Duodenal mucosa (tissue), 2 donors: ENCODE measurements at regions not wholly inside any gene's neighbourhood (a gene's known extent, or its start where the extent isn't known, plus 50 kb on each side); places are given as distances from the start of the nearest gene placed in this dataset.

ENCODE experiments used
- H3K27ac ChIP-seq: one replicate; pipeline ENCODE4 v1.7.0; 2013; ENCODE audit warnings: low read depth, low read length
- H3K27me3 ChIP-seq, 2 donors: one replicate each; pipeline ENCODE4 v1.7.0; 2013; ENCODE audit warnings: low read length in 2 of 2, control low read depth in 1 of 2; ENCODE audit not compliant: insufficient read depth in 2 of 2, control insufficient read depth in 1 of 2
- H3K36me3 ChIP-seq, 2 donors: one replicate each; pipeline ENCODE4 v1.7.0; 2013; ENCODE audit warnings: low read length in 2 of 2, control low read depth in 1 of 2; ENCODE audit not compliant: insufficient read depth in 2 of 2, control insufficient read depth in 1 of 2
- H3K4me1 ChIP-seq, 2 donors: one replicate each; pipeline ENCODE4 v1.7.0; 2013; ENCODE audit warnings: low read length in 2 of 2, control low read depth in 1 of 2; ENCODE audit not compliant: insufficient read depth in 2 of 2, control insufficient read depth in 1 of 2
- H3K4me3 ChIP-seq, 2 donors: one replicate each; pipeline ENCODE4 v1.7.0; 2013; ENCODE audit warnings: low read length in 2 of 2, low read depth in 1 of 2
- H3K9ac ChIP-seq, 2 donors: one replicate each; pipeline ENCODE4 v1.7.0; 2013; ENCODE audit warnings: low read length in 2 of 2, low read depth in 1 of 2
- H3K9me3 ChIP-seq, 2 donors: one replicate each; pipeline ENCODE4 v1.7.0; 2013; ENCODE audit warnings: low read length in 2 of 2, control low read depth in 1 of 2; ENCODE audit not compliant: control insufficient read depth in 1 of 2

DNA sequence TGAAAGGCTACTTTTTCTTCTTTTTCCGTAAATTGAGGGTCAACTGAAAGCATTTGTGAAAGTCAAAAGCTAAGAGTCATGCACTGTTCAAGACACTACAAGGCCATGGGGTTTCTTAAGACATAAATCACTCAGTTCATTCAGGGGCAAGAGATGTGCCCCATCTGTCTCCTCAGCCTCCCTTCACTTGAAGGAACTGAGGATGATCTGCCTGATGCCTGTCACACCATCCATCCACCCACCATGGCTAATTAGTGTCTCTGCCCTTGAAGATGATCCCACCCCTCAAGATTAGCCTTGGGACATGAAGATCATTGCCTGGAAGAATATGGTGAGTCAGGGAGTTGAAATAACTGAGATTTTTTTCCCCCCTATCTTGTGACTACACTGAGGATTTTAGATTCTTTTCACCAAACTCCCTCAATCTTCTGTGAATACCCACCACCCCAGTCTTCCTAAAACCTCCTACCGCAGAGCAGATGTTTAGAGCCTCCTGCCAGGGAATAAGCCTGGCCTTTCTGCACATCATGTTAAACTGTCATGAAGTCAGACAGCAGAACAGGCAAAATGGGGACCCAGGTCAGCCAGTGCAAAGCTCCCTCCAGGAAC is 88.6 kb upstream of the LMO4 start:
- Histone ChIP-seq H3K9me3 (no peaks in the 10 kb centered on the region), H3K27ac (no peak overlapping the region), H3K4me1 (no peaks in the 10 kb centered on the region), H3K27me3 (peaks cover 0 to 3% of the 10 kb centered on the region in 2 donors), H3K9ac (no peak overlapping the region), H3K36me3 (no peaks in the 10 kb centered on the region), H3K4me3 (no peak overlapping the region)

DNA sequence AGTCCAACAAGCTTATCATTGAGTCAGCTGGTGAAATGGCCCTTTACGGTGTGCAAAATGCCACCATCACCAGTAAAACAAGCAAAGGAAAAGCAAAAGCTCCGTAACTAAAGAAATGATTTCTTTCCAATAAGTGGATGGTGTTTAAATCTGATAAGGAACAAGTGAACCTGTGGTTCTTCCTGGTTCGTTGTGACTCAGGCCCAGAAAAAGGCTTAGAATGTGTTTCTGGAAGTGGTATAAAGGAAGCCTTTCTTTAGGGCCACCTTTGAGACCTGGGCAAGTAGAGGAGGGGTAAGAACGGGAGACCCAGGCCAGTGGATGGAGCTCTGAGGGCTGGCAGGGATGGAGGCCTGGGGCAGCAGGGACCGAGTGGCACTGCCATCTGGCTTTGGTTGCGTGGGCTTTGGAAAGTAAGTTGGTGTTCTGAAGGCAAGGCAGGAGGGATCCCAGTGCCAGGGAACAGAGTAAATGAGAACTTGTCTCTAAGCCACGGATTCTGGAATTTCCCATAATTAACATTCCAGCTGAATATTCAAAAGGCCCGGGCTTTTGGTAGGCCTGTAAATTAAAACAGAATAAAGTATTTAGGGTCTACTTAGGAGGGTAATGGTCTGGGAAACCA is 87.9 kb upstream of the LMO4 start:
- H3K4me1 ChIP-seq = no peaks in the 10 kb centered on the region
- no peak overlapping the region for H3K9ac ChIP-seq
- H3K9me3 ChIP-seq = no peaks in the 10 kb centered on the region
- no peak overlapping the region for H3K4me3 ChIP-seq
- H3K27me3 ChIP-seq = peaks cover 0 to 3% of the 10 kb centered on the region in 2 donors
- H3K27ac ChIP-seq = no peak overlapping the region
- H3K36me3 ChIP-seq = no peaks in the 10 kb centered on the region

GRCh38 chr1:87242445-87243185 is 86.1 kb upstream of the LMO4 start:
- H3K9ac ChIP-seq = no peak overlapping the region
- H3K27ac ChIP-seq = no peak overlapping the region
- H3K9me3 ChIP-seq = no peaks in the 10 kb centered on the region
- no peaks in the 10 kb centered on the region for H3K4me1 ChIP-seq
- no peaks in the 10 kb centered on the region for H3K36me3 ChIP-seq
- no peak overlapping the region for H3K4me3 ChIP-seq
- H3K27me3 ChIP-seq = peaks cover 0 to 3% of the 10 kb centered on the region in 2 donors

DNA sequence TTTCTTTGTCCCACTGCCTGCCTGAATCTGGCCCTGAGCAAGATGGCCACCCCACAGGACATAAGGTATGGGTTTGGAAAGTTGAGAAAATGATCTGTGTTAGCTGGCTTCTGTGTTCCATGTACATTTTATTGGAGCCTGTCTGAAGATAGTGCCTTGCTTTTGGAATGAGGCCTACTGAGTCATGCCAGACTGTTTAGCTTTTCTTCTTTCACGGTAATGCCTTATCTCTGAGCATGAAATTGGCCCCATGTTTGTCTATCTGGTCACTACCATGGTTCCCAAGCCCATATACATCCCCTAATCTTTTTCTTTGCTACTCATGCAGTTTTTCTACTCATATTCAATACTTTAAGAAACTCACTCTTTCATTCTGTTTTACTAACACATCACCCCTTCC is 85.1 kb upstream of the LMO4 start:
- no peaks in the 10 kb centered on the region for H3K9me3 ChIP-seq
- no peaks in the 10 kb centered on the region for H3K27me3 ChIP-seq
- no peaks in the 10 kb centered on the region for H3K36me3 ChIP-seq
- H3K27ac ChIP-seq = no peak overlapping the region
- no peaks in the 10 kb centered on the region for H3K4me1 ChIP-seq
- no peak overlapping the region for H3K9ac ChIP-seq
- H3K4me3 ChIP-seq = no peak overlapping the region

DNA sequence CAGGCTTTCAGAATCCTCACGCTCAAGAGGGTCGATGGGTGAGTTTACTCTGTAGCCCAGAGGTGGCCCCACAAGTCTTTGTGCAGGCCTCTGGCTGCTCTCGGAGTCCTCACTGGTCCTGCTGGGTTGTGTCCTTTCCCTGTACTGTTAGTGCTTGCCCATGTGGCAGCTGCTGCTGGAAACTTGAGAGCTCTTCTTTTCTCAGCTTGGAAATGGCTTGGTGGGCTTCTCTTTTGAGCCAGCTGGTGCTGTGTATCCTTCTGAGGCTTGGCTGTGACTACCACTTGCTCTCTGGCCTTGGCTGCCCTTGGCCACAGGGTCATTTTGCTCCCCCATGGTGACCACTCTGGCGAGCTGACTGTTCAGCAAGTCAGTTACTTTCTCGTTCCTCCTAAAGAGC is 82.2 kb upstream of the LMO4 start:
- Histone ChIP-seq H3K27ac (no peak overlapping the region), H3K9ac (no peak overlapping the region), H3K27me3 (no peaks in the 10 kb centered on the region), H3K36me3 (no peaks in the 10 kb centered on the region), H3K4me3 (no peak overlapping the region), H3K9me3 (no peaks in the 10 kb centered on the region), H3K4me1 (no peaks in the 10 kb centered on the region)

DNA sequence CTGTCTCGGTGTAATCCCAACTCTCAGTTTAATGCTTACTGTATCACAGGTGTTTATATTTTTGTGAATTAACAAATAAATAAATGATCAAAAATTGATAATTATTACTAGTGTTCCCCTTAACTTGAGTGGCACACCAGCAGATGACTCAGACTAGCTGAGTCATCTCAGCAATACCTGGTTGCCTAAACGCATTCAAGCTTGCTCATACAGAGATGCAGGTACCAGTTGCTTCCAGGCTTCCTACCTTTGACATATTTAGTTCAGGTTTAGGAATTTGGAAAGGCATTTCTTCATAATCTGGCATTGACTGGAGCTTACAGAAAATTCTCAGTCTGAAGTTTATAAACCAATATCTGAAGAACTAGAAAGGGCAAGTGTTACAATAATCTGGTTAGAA is 78.9 kb upstream of the LMO4 start:
- H3K27me3 ChIP-seq = no peaks in the 10 kb centered on the region
- H3K36me3 ChIP-seq = no peaks in the 10 kb centered on the region
- H3K4me1 ChIP-seq = no peaks in the 10 kb centered on the region
- no peak overlapping the region for H3K9ac ChIP-seq
- H3K27ac ChIP-seq = no peak overlapping the region
- no peak overlapping the region for H3K4me3 ChIP-seq
- no peaks in the 10 kb centered on the region for H3K9me3 ChIP-seq

DNA sequence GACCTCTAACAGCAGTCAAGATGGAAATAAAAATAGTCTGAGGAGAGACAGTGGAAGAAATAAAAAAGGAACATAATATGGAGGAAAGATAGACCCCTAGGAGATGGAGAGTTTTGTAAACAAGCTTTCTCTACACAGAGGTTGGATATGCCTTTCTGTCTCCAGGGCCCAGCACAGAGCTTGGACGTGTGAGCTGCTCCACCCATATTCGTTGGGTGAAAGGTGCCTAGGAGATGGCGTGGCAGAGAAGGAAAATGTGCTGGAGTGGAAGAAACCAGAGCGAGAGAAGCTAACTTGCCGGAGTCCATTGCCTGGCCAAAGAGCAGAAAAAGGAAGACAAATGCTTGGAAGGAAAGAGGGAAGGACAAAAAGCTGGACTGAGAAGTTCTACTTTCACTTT is 78.3 kb upstream of the LMO4 start:
- H3K27me3 ChIP-seq = no peaks in the 10 kb centered on the region
- no peaks in the 10 kb centered on the region for H3K9me3 ChIP-seq
- H3K9ac ChIP-seq = no peak overlapping the region
- H3K36me3 ChIP-seq = no peaks in the 10 kb centered on the region
- no peak overlapping the region for H3K27ac ChIP-seq
- H3K4me1 ChIP-seq = no peaks in the 10 kb centered on the region
- no peak overlapping the region for H3K4me3 ChIP-seq

DNA sequence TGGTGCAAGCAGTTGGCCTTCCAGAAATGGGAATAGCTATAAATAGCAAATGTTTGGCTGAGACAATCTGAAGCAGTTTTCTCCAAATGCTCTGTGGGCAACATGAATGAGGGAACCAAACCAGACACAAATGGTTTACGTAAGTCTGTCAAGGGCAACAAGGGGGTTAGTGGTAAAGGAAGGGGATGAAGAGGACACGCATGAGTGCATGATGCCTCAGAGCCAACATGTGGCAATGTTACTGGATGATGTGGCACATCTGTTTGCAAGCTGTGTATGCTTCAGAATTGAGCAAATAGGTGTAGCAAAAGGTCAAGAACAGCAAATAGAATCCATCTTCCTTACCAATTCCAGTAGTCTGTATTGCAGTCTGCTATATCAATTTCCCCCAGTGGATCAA is 76.3 kb upstream of the LMO4 start:
- Histone ChIP-seq H3K9ac (no peak overlapping the region), H3K4me3 (no peak overlapping the region), H3K4me1 (no peaks in the 10 kb centered on the region), H3K27me3 (no peaks in the 10 kb centered on the region), H3K36me3 (no peaks in the 10 kb centered on the region), H3K27ac (no peak overlapping the region), H3K9me3 (no peaks in the 10 kb centered on the region)

DNA sequence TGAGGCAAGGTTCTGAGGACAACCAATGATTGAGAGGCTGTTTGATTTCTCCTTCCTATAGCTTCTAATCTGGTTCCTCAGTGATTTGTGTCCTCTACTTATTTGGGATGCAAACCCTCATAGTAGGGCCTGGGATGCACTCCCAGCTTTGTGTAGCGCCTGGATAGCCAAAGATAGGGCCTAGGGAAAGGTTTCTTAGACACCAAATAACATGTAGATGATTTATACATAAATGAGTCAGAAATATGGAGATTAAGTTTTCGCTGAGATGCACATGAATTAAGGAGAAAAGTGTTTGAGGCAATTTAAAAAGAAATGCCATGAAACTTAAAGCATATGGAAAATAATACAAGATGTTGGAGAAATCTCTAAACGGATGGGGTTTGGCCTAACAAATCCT is 66.0 kb upstream of the LMO4 start:
- Histone ChIP-seq H3K27ac (no peak overlapping the region), H3K27me3 (no peaks in the 10 kb centered on the region), H3K4me3 (no peak overlapping the region), H3K9me3 (no peaks in the 10 kb centered on the region), H3K4me1 (no peaks in the 10 kb centered on the region), H3K36me3 (no peaks in the 10 kb centered on the region), H3K9ac (no peak overlapping the region)

GRCh38 chr1:87263281-87263680 is 65.4 kb upstream of the LMO4 start:
- H3K4me3 ChIP-seq = no peak overlapping the region
- H3K4me1 ChIP-seq = no peaks in the 10 kb centered on the region
- no peaks in the 10 kb centered on the region for H3K27me3 ChIP-seq
- no peak overlapping the region for H3K9ac ChIP-seq
- no peaks in the 10 kb centered on the region for H3K9me3 ChIP-seq
- H3K27ac ChIP-seq = no peak overlapping the region
- no peaks in the 10 kb centered on the region for H3K36me3 ChIP-seq
